Endothelial cell of umbilical vein (primary cell): ENCODE measurements at regions not wholly inside any gene's neighbourhood (a gene's known extent, or its start where the extent isn't known, plus 50 kb on each side); places are given as distances from the start of the nearest gene placed in this dataset.

Experiments
- MYC ChIP-seq: IDR thresholded peaks from one replicate; pipeline ENCODE4 v1.6.1; 2011; ENCODE audit warnings: mild to moderate bottlenecking, low read depth, low read length
- POLR2A ChIP-seq: IDR thresholded peaks from 2 replicates; pipeline ENCODE4 v1.6.1; 2012; ENCODE audit warnings: low read depth, mild to moderate bottlenecking, control low read depth, low read length
- POLR2AphosphoS5 ChIP-seq: IDR thresholded peaks from 2 replicates; pipeline ENCODE4 v1.6.1; 2012; ENCODE audit warnings: low read depth, mild to moderate bottlenecking, control low read depth, low read length, moderate library complexity; ENCODE audit not compliant: insufficient read depth
- TF ChIP-seq, protein P1 (sequence below), 2 donors: IDR thresholded peaks; 1 replicate in 1 of 2; 2 replicates in 1 of 2; pipeline ENCODE4 v1.5.1; 2011; ENCODE audit warnings: low read length in 2 of 2, mild to moderate bottlenecking in 2 of 2, moderate library complexity in 2 of 2, control low read depth in 1 of 2, inconsistent platforms in 1 of 2, low read depth in 1 of 2; ENCODE audit not compliant: insufficient read depth in 1 of 2; ENCODE audit errors: extremely low read depth in 1 of 2

DNA sequence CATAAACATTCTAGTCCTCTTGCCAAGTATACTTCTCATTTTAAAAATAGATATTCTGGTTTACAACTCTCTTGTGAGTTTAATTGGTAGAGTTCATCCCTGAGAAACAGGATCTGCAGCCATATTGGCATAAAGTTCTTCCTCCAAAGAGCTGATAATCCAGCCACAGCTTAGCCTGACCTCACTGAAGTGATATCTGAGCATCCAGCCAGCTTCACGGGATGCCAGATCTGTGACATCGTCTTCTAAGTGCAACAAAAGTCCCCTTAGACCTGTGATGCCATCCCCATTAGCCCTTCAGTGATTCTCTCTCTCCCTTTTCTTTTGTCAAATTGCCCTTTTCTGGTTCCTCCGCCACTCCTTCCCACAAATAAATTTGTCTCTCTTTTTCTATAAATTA, 180.6 kb upstream of the STXBP5 start:
- TF ChIP-seq, protein P1, sequence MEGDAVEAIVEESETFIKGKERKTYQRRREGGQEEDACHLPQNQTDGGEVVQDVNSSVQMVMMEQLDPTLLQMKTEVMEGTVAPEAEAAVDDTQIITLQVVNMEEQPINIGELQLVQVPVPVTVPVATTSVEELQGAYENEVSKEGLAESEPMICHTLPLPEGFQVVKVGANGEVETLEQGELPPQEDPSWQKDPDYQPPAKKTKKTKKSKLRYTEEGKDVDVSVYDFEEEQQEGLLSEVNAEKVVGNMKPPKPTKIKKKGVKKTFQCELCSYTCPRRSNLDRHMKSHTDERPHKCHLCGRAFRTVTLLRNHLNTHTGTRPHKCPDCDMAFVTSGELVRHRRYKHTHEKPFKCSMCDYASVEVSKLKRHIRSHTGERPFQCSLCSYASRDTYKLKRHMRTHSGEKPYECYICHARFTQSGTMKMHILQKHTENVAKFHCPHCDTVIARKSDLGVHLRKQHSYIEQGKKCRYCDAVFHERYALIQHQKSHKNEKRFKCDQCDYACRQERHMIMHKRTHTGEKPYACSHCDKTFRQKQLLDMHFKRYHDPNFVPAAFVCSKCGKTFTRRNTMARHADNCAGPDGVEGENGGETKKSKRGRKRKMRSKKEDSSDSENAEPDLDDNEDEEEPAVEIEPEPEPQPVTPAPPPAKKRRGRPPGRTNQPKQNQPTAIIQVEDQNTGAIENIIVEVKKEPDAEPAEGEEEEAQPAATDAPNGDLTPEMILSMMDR (IDR thresholded peaks at IDR 0.05; ENCODE audit: extremely low read depth in 1 of 2, insufficient read depth in 1 of 2, low read depth in 1 of 2, low read length in 2 of 2) = no peak
- TF ChIP-seq MYC = no peak
- TF ChIP-seq POLR2AphosphoS5 = no peak
- TF ChIP-seq POLR2A = no peak
